ENCODE measurements at regions not wholly inside any gene's neighbourhood (a gene's known extent, or its start where the extent isn't known, plus 50 kb on each side); places are given as distances from the start of the nearest gene placed in this dataset.

DNA sequence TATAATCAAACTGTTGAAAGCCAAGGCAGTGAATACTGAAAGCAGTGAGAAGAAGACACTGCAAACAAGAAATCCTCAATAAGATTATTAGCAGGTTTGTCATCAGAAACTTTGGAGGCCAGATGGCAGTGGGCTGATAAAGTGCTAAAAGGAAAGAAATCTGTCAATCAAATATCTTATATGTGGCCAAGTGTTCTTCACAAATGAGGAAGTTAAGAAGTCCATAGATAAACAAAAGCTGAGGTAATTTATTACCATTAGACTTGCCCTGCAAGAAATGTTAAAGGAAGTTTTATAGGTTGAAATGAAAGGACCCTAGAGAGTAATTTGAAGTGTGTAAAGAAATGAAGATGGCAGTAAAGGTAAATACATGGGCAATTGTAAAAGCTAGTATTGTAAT, 586.6 kb downstream of the RAPGEF2 start:
- intact Hi-C loops (cut with DNase I): no loop called here
- TF ChIP-seq, protein P1, sequence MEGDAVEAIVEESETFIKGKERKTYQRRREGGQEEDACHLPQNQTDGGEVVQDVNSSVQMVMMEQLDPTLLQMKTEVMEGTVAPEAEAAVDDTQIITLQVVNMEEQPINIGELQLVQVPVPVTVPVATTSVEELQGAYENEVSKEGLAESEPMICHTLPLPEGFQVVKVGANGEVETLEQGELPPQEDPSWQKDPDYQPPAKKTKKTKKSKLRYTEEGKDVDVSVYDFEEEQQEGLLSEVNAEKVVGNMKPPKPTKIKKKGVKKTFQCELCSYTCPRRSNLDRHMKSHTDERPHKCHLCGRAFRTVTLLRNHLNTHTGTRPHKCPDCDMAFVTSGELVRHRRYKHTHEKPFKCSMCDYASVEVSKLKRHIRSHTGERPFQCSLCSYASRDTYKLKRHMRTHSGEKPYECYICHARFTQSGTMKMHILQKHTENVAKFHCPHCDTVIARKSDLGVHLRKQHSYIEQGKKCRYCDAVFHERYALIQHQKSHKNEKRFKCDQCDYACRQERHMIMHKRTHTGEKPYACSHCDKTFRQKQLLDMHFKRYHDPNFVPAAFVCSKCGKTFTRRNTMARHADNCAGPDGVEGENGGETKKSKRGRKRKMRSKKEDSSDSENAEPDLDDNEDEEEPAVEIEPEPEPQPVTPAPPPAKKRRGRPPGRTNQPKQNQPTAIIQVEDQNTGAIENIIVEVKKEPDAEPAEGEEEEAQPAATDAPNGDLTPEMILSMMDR (IDR thresholded peaks at IDR 0.05): no peak
- DNase-seq: no peak

DNA sequence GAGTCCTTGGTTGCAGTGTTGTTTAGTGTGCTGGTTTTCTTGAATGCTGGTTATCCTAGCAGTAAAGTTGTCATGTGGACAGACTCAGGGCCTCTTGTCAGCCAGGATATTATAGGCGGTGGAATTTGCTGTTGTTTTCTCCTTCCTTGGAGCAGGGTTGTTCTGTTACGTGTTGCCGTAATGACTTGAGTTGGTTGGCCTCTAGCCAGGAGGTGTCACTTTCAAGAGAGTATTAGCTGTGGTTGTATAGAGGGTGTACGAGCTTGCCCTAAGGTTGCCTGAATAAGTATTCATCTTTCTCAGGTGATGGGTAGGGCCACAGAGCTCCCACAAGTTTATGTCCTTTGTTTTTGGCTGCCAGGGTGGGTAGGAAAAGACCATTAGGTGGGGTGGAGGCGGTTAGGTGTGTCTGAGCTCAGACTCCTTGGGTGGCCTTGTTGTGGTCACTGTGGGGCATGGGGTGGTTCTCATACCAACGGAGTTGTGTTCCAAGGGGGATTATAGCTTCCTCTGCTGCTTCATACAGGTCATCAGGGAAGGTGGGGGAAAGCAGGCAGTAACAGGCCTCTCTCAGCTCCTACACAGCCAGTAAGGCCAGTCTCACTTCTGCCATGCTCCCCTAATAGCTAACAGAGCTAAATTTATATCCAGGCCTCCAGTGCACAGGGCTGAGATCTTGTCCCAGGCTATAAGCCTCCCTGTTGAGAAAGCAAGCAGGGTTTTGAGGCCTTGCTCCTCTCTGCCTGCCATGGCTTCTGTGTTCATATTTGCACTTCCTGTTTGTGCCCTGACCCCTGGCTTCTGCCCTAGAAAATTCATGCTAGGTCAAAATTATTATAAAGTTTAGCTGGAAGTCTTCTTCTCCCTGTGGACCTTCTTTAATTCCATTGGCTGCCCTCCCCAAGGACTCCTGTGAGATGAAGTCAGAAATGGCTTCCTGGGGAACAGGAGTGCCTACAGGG, 594.7 kb downstream of the RAPGEF2 start:
- ATAC-seq: no peak
- Histone ChIP-seq H3K4me1 (no peaks in the 10 kb centered on the region), H3K36me3 (ENCODE audit: insufficient read depth in 1 of 2, low read depth in 1 of 2) (no peaks in the 10 kb centered on the region), H3K9me3 (no peaks in the 10 kb centered on the region), H3K4me3 (no peak overlapping the region), H3K27ac (no peak overlapping the region), H3K27me3 (ENCODE audit: insufficient read depth in 3 of 3, low read length in 2 of 3) (no peaks in the 10 kb centered on the region)
- TF ChIP-seq, protein P1 (IDR thresholded peaks at IDR 0.05): no peak
- no peak for DNase-seq
- intact Hi-C loops (cut with DNase I): no loop called here
- 68 to 72% (median 71%) methylated on average over 6 of the region's 6 CpGs for WGBS, 3 donors

More for the DNA sequence above, 586.6 kb downstream of the RAPGEF2 start:
- peaks cover 6% of the 10 kb centered on the region for H3K9me3 ChIP-seq
- no peaks in the 10 kb centered on the region for H3K36me3 ChIP-seq (ENCODE audit: insufficient read depth in 1 of 2, low read depth in 1 of 2)
- no peaks in the 10 kb centered on the region for H3K27me3 ChIP-seq (ENCODE audit: insufficient read depth in 3 of 3, low read length in 2 of 3)
- no peak overlapping the region for H3K27ac ChIP-seq
- no peaks in the 10 kb centered on the region for H3K4me1 ChIP-seq
- no peak for ATAC-seq
- no peak overlapping the region for H3K4me3 ChIP-seq

DNA sequence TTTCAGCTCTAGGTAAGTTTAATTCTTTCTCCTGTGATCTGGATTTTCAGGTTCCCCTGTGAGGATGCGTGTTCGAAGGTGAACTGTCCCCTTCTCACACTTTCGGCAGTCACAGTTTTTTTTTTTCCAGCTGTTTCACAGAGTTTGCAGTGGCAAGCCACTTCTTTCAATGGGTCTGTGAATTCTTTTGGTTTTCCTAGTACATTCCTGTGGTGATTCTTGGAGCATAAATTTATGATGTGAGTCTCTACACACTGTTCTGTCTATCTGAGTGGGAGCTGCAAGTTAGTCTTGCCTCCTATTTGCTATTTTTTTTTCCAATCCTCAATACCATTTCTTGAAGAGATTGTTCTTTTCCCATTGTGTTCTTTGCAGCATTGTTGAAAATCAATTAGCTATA, 595.5 kb downstream of the RAPGEF2 start:
- Histone ChIP-seq H3K4me1 (no peaks in the 10 kb centered on the region), H3K36me3 (ENCODE audit: insufficient read depth in 1 of 2, low read depth in 1 of 2) (no peaks in the 10 kb centered on the region), H3K27ac (no peak overlapping the region), H3K27me3 (ENCODE audit: insufficient read depth in 3 of 3, low read length in 2 of 3) (no peaks in the 10 kb centered on the region), H3K9me3 (no peaks in the 10 kb centered on the region), H3K4me3 (no peak overlapping the region)
- intact Hi-C loops (cut with DNase I): no loop called here
- no peak for ATAC-seq
- TF ChIP-seq, protein P1 (IDR thresholded peaks at IDR 0.05): no peak
- 82 to 91% (median 83%) methylated on average over 3 of the region's 3 CpGs for WGBS, 3 donors
- no peak for DNase-seq

DNA sequence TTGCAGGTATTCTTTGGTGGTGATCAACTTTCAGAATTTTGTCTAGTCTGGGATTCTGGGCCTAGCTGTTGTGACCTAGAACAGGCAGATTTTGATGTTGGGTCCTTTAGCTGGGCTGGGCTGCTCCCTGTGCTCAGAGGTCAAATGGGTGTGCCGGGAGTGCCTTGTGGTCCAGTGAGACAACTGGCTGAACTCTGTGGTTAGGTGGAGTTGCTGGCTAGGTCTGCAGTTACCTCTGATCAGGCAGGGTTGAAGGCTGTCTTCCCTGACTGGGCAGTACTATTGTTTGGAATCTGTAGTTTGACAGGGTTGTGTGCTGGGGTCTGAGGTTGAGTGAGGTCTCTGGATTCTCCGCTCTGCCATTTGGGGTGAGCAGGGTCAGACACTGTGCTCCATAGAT, 599.3 kb downstream of the RAPGEF2 start:
- no peak for DNase-seq
- Histone ChIP-seq H3K27me3 (ENCODE audit: insufficient read depth in 3 of 3, low read length in 2 of 3) (no peaks in the 10 kb centered on the region), H3K36me3 (ENCODE audit: insufficient read depth in 1 of 2, low read depth in 1 of 2) (no peaks in the 10 kb centered on the region), H3K4me3 (no peak overlapping the region), H3K9me3 (no peaks in the 10 kb centered on the region), H3K4me1 (no peaks in the 10 kb centered on the region), H3K27ac (no peak overlapping the region)
- ATAC-seq: no peak
- intact Hi-C loops (cut with DNase I): no loop called here
- TF ChIP-seq, protein P1 (IDR thresholded peaks at IDR 0.05): no peak
- WGBS, 3 donors: 65 to 100% (median 89%) methylated on average over 2 of the region's 2 CpGs

DNA sequence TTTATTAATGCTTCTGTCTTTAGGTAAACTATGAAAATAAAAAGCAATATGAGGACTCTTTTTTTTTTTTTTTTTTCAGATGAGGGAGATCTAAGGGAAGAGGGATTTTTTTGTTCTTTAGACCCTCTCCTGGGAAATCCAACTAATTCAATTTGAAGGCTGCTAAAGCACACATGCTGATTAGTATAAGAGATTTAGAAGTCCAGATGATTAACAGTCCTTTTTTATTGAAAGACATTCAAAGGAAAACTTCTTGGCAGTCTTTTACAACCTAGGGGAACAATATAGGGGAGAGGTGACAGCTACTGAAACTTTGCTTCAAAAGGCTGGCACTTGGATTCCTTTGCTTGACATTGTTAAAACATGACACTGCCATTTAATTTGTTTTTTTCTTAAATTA, 602.5 kb downstream of the RAPGEF2 start:
- intact Hi-C loops (cut with DNase I): no loop called here
- Histone ChIP-seq H3K4me1 (no peaks in the 10 kb centered on the region), H3K36me3 (ENCODE audit: insufficient read depth in 1 of 2, low read depth in 1 of 2) (no peaks in the 10 kb centered on the region), H3K27ac (no peak overlapping the region), H3K4me3 (no peak overlapping the region), H3K27me3 (ENCODE audit: insufficient read depth in 3 of 3, low read length in 2 of 3) (no peaks in the 10 kb centered on the region), H3K9me3 (no peaks in the 10 kb centered on the region)
- TF ChIP-seq, protein P1 (IDR thresholded peaks at IDR 0.05): no peak
- ATAC-seq: no peak
- DNase-seq: no peak
